GM12878 (cell line): ENCODE measurements at regions not wholly inside any gene's neighbourhood (a gene's known extent, or its start where the extent isn't known, plus 50 kb on each side); places are given as distances from the start of the nearest gene placed in this dataset.

Experiments used
- BCL11A ChIP-seq: IDR thresholded peaks from 2 replicates; pipeline ENCODE4 v1.6.1; 2011; ENCODE audit warnings: low read depth, low read length
- EZH2 ChIP-seq: IDR thresholded peaks from 2 replicates; pipeline ENCODE4 v1.6.1; 2012; ENCODE audit warnings: low read depth, mild to moderate bottlenecking, control low read depth, inconsistent platforms, low read length, borderline replicate concordance; ENCODE audit not compliant: control insufficient read depth
- JUND ChIP-seq: IDR thresholded peaks from 2 replicates; pipeline ENCODE4 v1.6.1; 2012; ENCODE audit warnings: low read depth, mild to moderate bottlenecking, low read length, improper control_type of control experiment, moderate library complexity
- NFYB ChIP-seq: IDR thresholded peaks from 2 replicates; pipeline ENCODE4 v1.6.1; 2011; ENCODE audit warnings: low read depth, mild to moderate bottlenecking, low read length, improper control_type of control experiment, moderate library complexity; ENCODE audit not compliant: insufficient read depth
- POLR2A ChIP-seq: IDR thresholded peaks from 2 replicates; pipeline ENCODE4 v1.6.1; 2011; ENCODE audit warnings: low read depth, mild to moderate bottlenecking, low read length
- RAD21 ChIP-seq: IDR thresholded peaks from 2 replicates; pipeline ENCODE4 v1.6.1; 2011; ENCODE audit warnings: mild to moderate bottlenecking, low read depth, low read length, moderate library complexity; ENCODE audit not compliant: insufficient read depth
- RFX5 ChIP-seq: IDR thresholded peaks from 2 replicates; pipeline ENCODE4 v1.6.1; 2011; ENCODE audit warnings: low read depth, low read length, improper control_type of control experiment
- SPI1 ChIP-seq: IDR thresholded peaks from 2 replicates; pipeline ENCODE4 v1.6.1; 2011; ENCODE audit warnings: low read depth, mild to moderate bottlenecking, low read length, moderate library complexity, borderline replicate concordance; ENCODE audit not compliant: insufficient read depth
- TF ChIP-seq, protein P1 (sequence below): fragments of 450-650 bp; formaldehyde crosslinking; IDR thresholded peaks from 2 replicates; pipeline ENCODE4 v1.4.0; 2022; ENCODE audit warnings: mild to moderate bottlenecking, moderate library complexity
- TF ChIP-seq, protein P2 (sequence below), 3 experiments: IDR thresholded peaks in 2 of 3; conservative IDR thresholded peaks in 1 of 3; 2 replicates each; pipeline ENCODE4 v1.5.1; 2011; ENCODE audit warnings: low read depth in 3 of 3, low read length in 3 of 3, mild to moderate bottlenecking in 3 of 3, control low read depth in 2 of 3, moderate library complexity in 2 of 3, inconsistent platforms in 1 of 3, mixed read lengths in 1 of 3; ENCODE audit not compliant: control insufficient read depth in 2 of 3, insufficient read depth in 1 of 3; ENCODE audit errors: extremely low read depth in 1 of 3

DNA sequence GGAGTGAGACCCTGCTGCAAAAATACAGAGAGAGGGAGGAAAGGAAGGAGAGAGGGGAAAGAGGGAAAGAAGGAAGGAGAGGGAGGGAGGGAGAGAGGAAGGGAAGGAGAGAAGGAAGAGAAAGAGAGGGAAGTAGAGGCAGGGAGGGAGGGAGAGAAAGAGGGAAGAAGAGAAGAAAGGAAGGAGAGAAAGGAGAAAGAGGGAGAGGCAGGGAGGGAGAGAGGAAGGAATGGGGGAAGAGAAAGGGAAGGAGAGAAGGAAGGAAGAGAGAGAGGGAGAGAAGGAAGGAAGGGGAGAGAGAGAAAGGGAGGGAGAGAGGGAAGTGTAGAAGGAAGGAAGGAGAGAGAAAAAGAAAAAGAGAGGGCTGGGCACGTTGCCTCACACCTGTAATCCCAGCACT lies 121.7 kb downstream of the TMEM130 start:
- no peak for TF ChIP-seq RAD21
- TF ChIP-seq SPI1, result no peak
- no peak for TF ChIP-seq NFYB
- no peak for TF ChIP-seq POLR2A
- no peak for TF ChIP-seq JUND
- no peak for TF ChIP-seq EZH2
- TF ChIP-seq, protein P1, sequence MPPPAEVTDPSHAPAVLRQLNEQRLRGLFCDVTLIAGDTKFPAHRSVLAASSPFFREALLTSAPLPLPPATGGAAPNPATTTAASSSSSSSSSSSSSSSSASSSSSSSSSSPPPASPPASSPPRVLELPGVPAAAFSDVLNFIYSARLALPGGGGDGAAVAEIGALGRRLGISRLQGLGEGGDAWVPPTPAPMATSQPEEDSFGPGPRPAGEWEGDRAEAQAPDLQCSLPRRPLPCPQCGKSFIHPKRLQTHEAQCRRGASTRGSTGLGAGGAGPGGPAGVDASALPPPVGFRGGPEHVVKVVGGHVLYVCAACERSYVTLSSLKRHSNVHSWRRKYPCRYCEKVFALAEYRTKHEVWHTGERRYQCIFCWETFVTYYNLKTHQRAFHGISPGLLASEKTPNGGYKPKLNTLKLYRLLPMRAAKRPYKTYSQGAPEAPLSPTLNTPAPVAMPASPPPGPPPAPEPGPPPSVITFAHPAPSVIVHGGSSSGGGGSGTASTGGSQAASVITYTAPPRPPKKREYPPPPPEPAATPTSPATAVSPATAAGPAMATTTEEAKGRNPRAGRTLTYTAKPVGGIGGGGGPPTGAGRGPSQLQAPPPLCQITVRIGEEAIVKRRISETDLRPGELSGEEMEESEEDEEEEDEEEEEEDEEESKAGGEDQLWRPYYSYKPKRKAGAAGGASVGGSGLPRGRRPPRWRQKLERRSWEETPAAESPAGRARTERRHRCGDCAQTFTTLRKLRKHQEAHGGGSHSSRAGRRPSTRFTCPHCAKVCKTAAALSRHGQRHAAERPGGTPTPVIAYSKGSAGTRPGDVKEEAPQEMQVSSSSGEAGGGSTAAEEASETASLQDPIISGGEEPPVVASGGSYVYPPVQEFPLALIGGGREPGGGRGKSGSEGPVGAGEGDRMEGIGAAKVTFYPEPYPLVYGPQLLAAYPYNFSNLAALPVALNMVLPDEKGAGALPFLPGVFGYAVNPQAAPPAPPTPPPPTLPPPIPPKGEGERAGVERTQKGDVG (CRISPR knock-in tag), result no peak
- TF ChIP-seq RFX5, result no peak
- TF ChIP-seq BCL11A, result no peak
- TF ChIP-seq, protein P2, sequence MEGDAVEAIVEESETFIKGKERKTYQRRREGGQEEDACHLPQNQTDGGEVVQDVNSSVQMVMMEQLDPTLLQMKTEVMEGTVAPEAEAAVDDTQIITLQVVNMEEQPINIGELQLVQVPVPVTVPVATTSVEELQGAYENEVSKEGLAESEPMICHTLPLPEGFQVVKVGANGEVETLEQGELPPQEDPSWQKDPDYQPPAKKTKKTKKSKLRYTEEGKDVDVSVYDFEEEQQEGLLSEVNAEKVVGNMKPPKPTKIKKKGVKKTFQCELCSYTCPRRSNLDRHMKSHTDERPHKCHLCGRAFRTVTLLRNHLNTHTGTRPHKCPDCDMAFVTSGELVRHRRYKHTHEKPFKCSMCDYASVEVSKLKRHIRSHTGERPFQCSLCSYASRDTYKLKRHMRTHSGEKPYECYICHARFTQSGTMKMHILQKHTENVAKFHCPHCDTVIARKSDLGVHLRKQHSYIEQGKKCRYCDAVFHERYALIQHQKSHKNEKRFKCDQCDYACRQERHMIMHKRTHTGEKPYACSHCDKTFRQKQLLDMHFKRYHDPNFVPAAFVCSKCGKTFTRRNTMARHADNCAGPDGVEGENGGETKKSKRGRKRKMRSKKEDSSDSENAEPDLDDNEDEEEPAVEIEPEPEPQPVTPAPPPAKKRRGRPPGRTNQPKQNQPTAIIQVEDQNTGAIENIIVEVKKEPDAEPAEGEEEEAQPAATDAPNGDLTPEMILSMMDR (IDR thresholded peaks at IDR 0.05 in 2 of 3, conservative IDR thresholded peaks at IDR 0.05 in 1 of 3; ENCODE audit: control insufficient read depth in 2 of 3, extremely low read depth in 1 of 3, insufficient read depth in 1 of 3, low read depth in 3 of 3, low read length in 3 of 3), result no peak
